ENCODE measurements at regions not wholly inside any gene's neighbourhood (a gene's known extent, or its start where the extent isn't known, plus 50 kb on each side); places are given as distances from the start of the nearest gene placed in this dataset.
"Not testable (repeated sequence)": the region's sequence is repeated elsewhere in the genome, so short reads cannot be mapped to it uniquely, and the experiment has no call there.

GRCh38 chr7:81457852-81458522 is 311.9 kb downstream of the HGF start:
- Histone ChIP-seq H2AFZ (ENCODE audit: low read length) (no peak overlapping the region), H3K36me3 (ENCODE audit: low read depth, low read length) (no peaks in the 10 kb centered on the region), H3K4me2 (ENCODE audit: low read length) (no peak overlapping the region), H3K27me3 (ENCODE audit: low read length) (no peaks in the 10 kb centered on the region), H3K9me3 (ENCODE audit: low read length) (no peaks in the 10 kb centered on the region), H4K20me1 (ENCODE audit: low read length) (no peaks in the 10 kb centered on the region), H3K79me2 (ENCODE audit: low read length) (no peaks in the 10 kb centered on the region), H3K27ac (ENCODE audit: low read length) (no peak overlapping the region), H3K9me2 (replicated peaks; ENCODE audit: low read length) (no peaks in the 10 kb centered on the region), H3K9ac (ENCODE audit: low read length) (no peak overlapping the region), H3K4me1 (ENCODE audit: insufficient read depth, low read length) (peaks cover 35% of the 10 kb centered on the region), H3K4me3 (ENCODE audit: low read length) (no peak overlapping the region), H3F3A (ENCODE audit: low read length, unreplicated experiment) (no peaks in the 10 kb centered on the region)
- no peak for TF ChIP-seq EZH2 (IDR thresholded peaks at IDR 0.05; ENCODE audit: low read length, unreplicated experiment)
- no peak for TF ChIP-seq EZH2phosphoT487 (IDR thresholded peaks at IDR 0.05; ENCODE audit: borderline replicate concordance, low read length)
- TF ChIP-seq CTCF (conservative IDR thresholded peaks at IDR 0.05; ENCODE audit: low read depth, low read length) = peak; percentile 48
- no TSS peak for BruUV-seq (replicated peaks)
- ATAC-seq (no peak; the same call in 1 of the 2 replicates), DNase-seq (peak; percentile 72)
- CTCF ChIA-PET = interaction anchor here (0.7 to 1.6 kb wide), 2 partner anchors 539 to 562 kb away, joined by 4 to 5 read pairs; partner anchors contain the start of gene SEMA3C
- intact Hi-C loops (cut with micrococcal nuclease) = loop anchor here (1.0 kb wide), 1 partner anchor 759 kb away; no protein-coding TSS in a partner anchor
- POLR2A ChIA-PET (ENCODE audit: unreplicated experiment) = interaction anchor here (0.5 kb wide), 1 partner anchor 272 kb away, joined by 5 read pairs; no protein-coding TSS in a partner anchor

GRCh38 chr7:81453770-81454169 is 316.1 kb downstream of the HGF start:
- H3K4me3 ChIP-seq (ENCODE audit: low read length); H3K27me3 ChIP-seq (ENCODE audit: low read length); H3K79me2 ChIP-seq (ENCODE audit: low read length); H3K9me3 ChIP-seq (ENCODE audit: low read length); H3F3A ChIP-seq (ENCODE audit: low read length, unreplicated experiment); H4K20me1 ChIP-seq (ENCODE audit: low read length); H3K36me3 ChIP-seq (ENCODE audit: low read depth, low read length); H3K9me2 ChIP-seq (replicated peaks; ENCODE audit: low read length); intact Hi-C loops (cut with micrococcal nuclease); H2AFZ ChIP-seq (ENCODE audit: low read length); BruUV-seq (replicated peaks): not testable (repeated sequence)
- Histone ChIP-seq H3K27ac (ENCODE audit: low read length) (peak overlapping the region; percentile 93), H3K9ac (ENCODE audit: low read length) (peak overlapping the region; percentile 39; the same call in 1 of the 2 replicates), H3K4me1 (ENCODE audit: insufficient read depth, low read length) (peaks cover 25% of the 10 kb centered on the region), H3K4me2 (ENCODE audit: low read length) (peak overlapping the region; percentile 31; the same call in 1 of the 2 replicates)
- DNase-seq = peak; percentile 70
- peak; percentile 88 for ATAC-seq
- ChIA-PET POLR2A (ENCODE audit: unreplicated experiment) (interaction anchor here (0.6 kb wide), 2 partner anchors 535 to 683 kb away, joined by 3 read pairs; partner anchors contain the start of gene SEMA3C), CTCF (interaction anchor here (1.2 kb wide), 1 partner anchor 534 kb away, joined by 4 read pairs; the partner anchor contains the start of gene SEMA3C)

DNA sequence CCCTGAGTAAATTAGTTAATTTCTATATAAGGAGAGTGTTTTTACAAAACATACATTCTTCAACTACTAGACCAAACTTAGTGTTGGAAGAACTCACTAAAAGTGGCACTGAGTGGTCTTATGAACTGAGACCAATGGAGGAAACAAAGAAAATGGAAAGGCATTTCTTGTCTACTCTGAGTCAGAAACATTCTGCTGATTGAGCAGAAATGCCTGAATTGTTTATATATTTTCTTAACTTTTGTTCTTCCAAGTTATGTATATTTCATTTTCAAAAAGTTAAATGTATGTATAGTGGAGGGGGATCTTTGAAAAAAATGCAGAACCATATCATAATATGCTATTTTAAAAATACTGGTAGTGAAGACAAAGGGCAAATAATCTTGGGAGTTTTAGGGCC is 320.7 kb downstream of the HGF start:
- CTCF ChIA-PET = no interaction called here
- TF ChIP-seq CTCF (conservative IDR thresholded peaks at IDR 0.05; ENCODE audit: low read depth, low read length) = no peak
- no peak for TF ChIP-seq EZH2 (IDR thresholded peaks at IDR 0.05; ENCODE audit: low read length, unreplicated experiment)
- no peak for TF ChIP-seq EZH2phosphoT487 (IDR thresholded peaks at IDR 0.05; ENCODE audit: borderline replicate concordance, low read length)
- Histone ChIP-seq H4K20me1 (ENCODE audit: low read length) (no peaks in the 10 kb centered on the region), H3K4me2 (ENCODE audit: low read length) (no peak overlapping the region), H3K36me3 (ENCODE audit: low read depth, low read length) (no peaks in the 10 kb centered on the region), H3K9ac (ENCODE audit: low read length) (no peak overlapping the region), H3K27me3 (ENCODE audit: low read length) (no peaks in the 10 kb centered on the region), H2AFZ (ENCODE audit: low read length) (no peak overlapping the region), H3K79me2 (ENCODE audit: low read length) (no peaks in the 10 kb centered on the region), H3K4me1 (ENCODE audit: insufficient read depth, low read length) (peaks cover 21% of the 10 kb centered on the region), H3K4me3 (ENCODE audit: low read length) (no peak overlapping the region), H3F3A (ENCODE audit: low read length, unreplicated experiment) (no peaks in the 10 kb centered on the region), H3K27ac (ENCODE audit: low read length) (no peak overlapping the region), H3K9me2 (replicated peaks; ENCODE audit: low read length) (no peaks in the 10 kb centered on the region), H3K9me3 (ENCODE audit: low read length) (no peaks in the 10 kb centered on the region)
- no peak for DNase-seq
- no TSS peak for BruUV-seq (replicated peaks)
- intact Hi-C loops (cut with micrococcal nuclease) = loop anchor here (5.0 to 10.0 kb wide), 6 partner anchors 152 to 442 kb away; no protein-coding TSS in a partner anchor
- ATAC-seq = no peak
- POLR2A ChIA-PET (ENCODE audit: unreplicated experiment) = no interaction called here
